HepG2 (cell line): ENCODE measurements at regions not wholly inside any gene's neighbourhood (a gene's known extent, or its start where the extent isn't known, plus 50 kb on each side); places are given as distances from the start of the nearest gene placed in this dataset.

Experiments
- ATAC-seq: fragments of 200-7000 bp; cut with Tn5 transposase; 3 replicates; pipeline ENCODE4 v1.9.1; 2020; ENCODE audit warnings: mild to moderate bottlenecking, moderate library complexity
- BruUV-seq: library from RNA; stranded (reverse); fragments of 400-500 nt; replicated peaks from 2 replicates; lab custom pipeline; 2021; lab: Mats Ljungman, UMichigan
- CTCF ChIA-PET: fragments of 300-600 bp; formaldehyde crosslinking; extraction: SDS; loops from one replicate; lab custom pipeline; 2021; ENCODE audit warnings: low total read pairs, inconsistent platforms, low intra/inter-chr PET ratio; lab: Yijun Ruan, JAX
- POLR2A ChIA-PET: fragments of 350-600 bp; sonication (Branson Sonifier 250); formaldehyde crosslinking; loops from one replicate; lab custom pipeline; 2020; ENCODE audit warnings: antibody characterized with exemption, inconsistent platforms; lab: Yijun Ruan, JAX
- DNase-seq: peaks from one replicate; pipeline ENCODE4 v3.0.0-alpha.2; 2015; ENCODE audit warnings: low spot score
- FAIRE-seq: peaks from 3 replicates; lab custom pipeline; 2011; peaks lifted over from hg19 to GRCh38; lab: Jason Lieb, UNC
- H2AFZ ChIP-seq: one replicate; pipeline ENCODE4 v1.6.1; 2011; ENCODE audit warnings: low read length, inconsistent platforms
- H3K27ac ChIP-seq: fragments of 300-600 bp; 3 replicates; pipeline ENCODE4 v1.8.0; 2011; ENCODE audit warnings: mixed run types, mild to moderate bottlenecking, mixed read lengths, low read length, inconsistent platforms; ENCODE audit not compliant: insufficient read depth; ENCODE audit errors: extremely low read length
- H3K27me3 ChIP-seq, 2 experiments: fragments of 200-600 bp in 1 of 2; 2 replicates in 1 of 2; 3 replicates in 1 of 2; pipeline versions ENCODE4 v1.6.0 to v1.8.0; 2011; ENCODE audit warnings: low read length in 2 of 2, mild to moderate bottlenecking in 2 of 2, moderate library complexity in 2 of 2, inconsistent platforms in 1 of 2; ENCODE audit not compliant: insufficient read depth in 2 of 2, control insufficient read depth in 1 of 2
- H3K36me3 ChIP-seq, 2 experiments: fragments of 200-600 bp in 1 of 2; replicated peaks in 1 of 2; 2 replicates in 1 of 2; 3 replicates in 1 of 2; pipeline versions ENCODE4 v1.5.1 to v1.8.0; 2011; ENCODE audit warnings: low read length in 2 of 2, inconsistent platforms in 1 of 2; ENCODE audit not compliant: insufficient read depth in 2 of 2, control insufficient read depth in 1 of 2
- H3K4me1 ChIP-seq: 2 replicates; pipeline ENCODE4 v1.5.1; 2012; ENCODE audit warnings: low read length, inconsistent platforms; ENCODE audit not compliant: insufficient read depth
- H3K4me2 ChIP-seq: 2 replicates; pipeline ENCODE4 v1.6.0; 2011; ENCODE audit warnings: low read depth, low read length, inconsistent platforms
- H3K4me3 ChIP-seq, 3 experiments: fragments of 200-600 bp in 1 of 3; sonication (generic), shearing (Covaris generic) in 1 of 3; replicated peaks in 1 of 3; 2 replicates each; pipeline ENCODE4 v1.5.1; 2011 to 2016; ENCODE audit warnings: low read length in 3 of 3, inconsistent platforms in 2 of 3, low read depth in 2 of 3, mild to moderate bottlenecking in 2 of 3, control low read depth in 1 of 3, mixed read lengths in 1 of 3; ENCODE audit not compliant: insufficient read depth in 1 of 3
- H3K79me2 ChIP-seq: one replicate; pipeline ENCODE4 v1.6.1; 2011; ENCODE audit warnings: low read length, inconsistent platforms; ENCODE audit not compliant: insufficient read depth
- H3K9ac ChIP-seq: 2 replicates; pipeline ENCODE4 v1.6.0; 2011; ENCODE audit warnings: mild to moderate bottlenecking, low read depth, low read length, inconsistent platforms; ENCODE audit not compliant: insufficient read depth
- H3K9me3 ChIP-seq: 2 replicates; pipeline ENCODE4 v1.5.1; 2012; ENCODE audit warnings: mild to moderate bottlenecking, low read length
- H4K20me1 ChIP-seq: 2 replicates; pipeline ENCODE4 v1.6.0; 2011; ENCODE audit warnings: inconsistent platforms, mild to moderate bottlenecking, low read length, moderate library complexity; ENCODE audit not compliant: insufficient read depth
- ARHGAP35 ChIP-seq: sonication (generic); formaldehyde crosslinking; IDR thresholded peaks from 2 replicates; pipeline ENCODE4 v1.9.0; 2022; ENCODE audit warnings: mild to moderate bottlenecking, inconsistent platforms, moderate library complexity, missing genetic modification reagents, borderline replicate concordance
- BRCA1 ChIP-seq: sonication (generic); formaldehyde crosslinking; IDR thresholded peaks from 2 replicates; pipeline ENCODE4 v1.4.0; 2020; ENCODE audit warnings: missing genetic modification reagents
- CBX2 ChIP-seq, 2 experiments: fragments of 200-600 bp in 1 of 2; sonication (generic); formaldehyde crosslinking in 1 of 2; IDR thresholded peaks; 2 replicates each; pipeline versions ENCODE4 v1.7.0 to v1.8.1; 2018 to 2022; ENCODE audit warnings: low read depth in 2 of 2, low read length in 1 of 2, mild to moderate bottlenecking in 1 of 2, missing genetic modification reagents in 1 of 2
- NR2F6 ChIP-seq, 2 experiments: IDR thresholded peaks; 2 replicates each; pipeline ENCODE4 v1.6.1; 2016; ENCODE audit warnings: antibody characterized with exemption in 1 of 2, mild to moderate bottlenecking in 1 of 2
- RARA ChIP-seq: IDR thresholded peaks from 2 replicates; pipeline ENCODE4 v1.6.1; 2016; ENCODE audit warnings: missing genetic modification reagents, missing compliant biosample characterization
- SALL2 ChIP-seq: sonication (generic); formaldehyde crosslinking; IDR thresholded peaks from 2 replicates; pipeline ENCODE4 v1.8.1; 2023; ENCODE audit warnings: mild to moderate bottlenecking, missing genetic modification reagents, inconsistent platforms
- THAP11 ChIP-seq: IDR thresholded peaks from 2 replicates; pipeline ENCODE4 v1.6.1; 2016; ENCODE audit warnings: missing biosample characterization, missing genetic modification reagents
- YY1 ChIP-seq: IDR thresholded peaks from 2 replicates; pipeline ENCODE4 v1.6.1; 2011; ENCODE audit warnings: low read length, low read depth, moderate library complexity, mild to moderate bottlenecking; ENCODE audit not compliant: insufficient read depth, insufficient replicate concordance
- ZFYVE20 ChIP-seq: sonication (generic); formaldehyde crosslinking; IDR thresholded peaks from 2 replicates; pipeline ENCODE4 v1.8.0; 2023; ENCODE audit warnings: low read depth, mild to moderate bottlenecking, moderate library complexity, missing genetic modification reagents, borderline replicate concordance
- ZNF136 ChIP-seq: sonication (generic); formaldehyde crosslinking; IDR thresholded peaks from 2 replicates; pipeline ENCODE4 v1.8.1; 2022; ENCODE audit warnings: low read depth, mild to moderate bottlenecking, moderate library complexity, missing genetic modification reagents
- ZNF431 ChIP-seq: sonication (generic); formaldehyde crosslinking; IDR thresholded peaks from 2 replicates; pipeline ENCODE4 v1.9.0; 2022; ENCODE audit warnings: missing genetic modification reagents, low read depth, mild to moderate bottlenecking, borderline replicate concordance
- ZNF484 ChIP-seq: sonication (generic); formaldehyde crosslinking; IDR thresholded peaks from 2 replicates; pipeline ENCODE4 v1.5.1; 2020; ENCODE audit warnings: mild to moderate bottlenecking, low read depth, missing genetic modification reagents, borderline replicate concordance
- ZNF530 ChIP-seq: sonication (generic); formaldehyde crosslinking; IDR thresholded peaks from 2 replicates; pipeline ENCODE4 v1.5.0; 2020; ENCODE audit warnings: low read depth, mild to moderate bottlenecking, missing genetic modification reagents
- ZNF75D ChIP-seq: sonication (generic); formaldehyde crosslinking; IDR thresholded peaks from 2 replicates; pipeline ENCODE4 v1.8.1; 2023; ENCODE audit warnings: missing genetic modification reagents, mild to moderate bottlenecking, borderline replicate concordance
- ZNF777 ChIP-seq: sonication (generic); formaldehyde crosslinking; IDR thresholded peaks from 2 replicates; pipeline ENCODE4 v1.4.0; 2020; ENCODE audit warnings: missing genetic modification reagents
- WGBS: methylation state at CpG from one replicate; pipeline ENCODE4 v1.1.6; 2017; ENCODE audit warnings: low lambda C conversion rate; 5-methylcytosine and 5-hydroxymethylcytosine counted together
- in situ Hi-C: cut with HindIII; loops from 2 replicates; pipeline ENCODE4 v1.10.0; 2017; ENCODE audit warnings: low pct_unique_long_range_greater_than_20kb; ENCODE audit not compliant: extremely low pct_ligation_motif_present
- intact Hi-C: fragments of 100-400 bp; cut with micrococcal nuclease; formaldehyde crosslinking; loops from one replicate; pipeline ENCODE4 v1.10.0; 2022; ENCODE audit not compliant: unreplicated experiment
- TF ChIP-seq, protein P1 (sequence below): sonication (generic); formaldehyde crosslinking; IDR thresholded peaks from 2 replicates; pipeline ENCODE4 v1.8.1; 2023; ENCODE audit warnings: missing genetic modification reagents, mild to moderate bottlenecking, borderline replicate concordance
- TF ChIP-seq, protein P2 (sequence below): sonication (generic); formaldehyde crosslinking; IDR thresholded peaks from 2 replicates; pipeline ENCODE4 v1.5.1; 2020; ENCODE audit warnings: mild to moderate bottlenecking, missing genetic modification reagents

DNA sequence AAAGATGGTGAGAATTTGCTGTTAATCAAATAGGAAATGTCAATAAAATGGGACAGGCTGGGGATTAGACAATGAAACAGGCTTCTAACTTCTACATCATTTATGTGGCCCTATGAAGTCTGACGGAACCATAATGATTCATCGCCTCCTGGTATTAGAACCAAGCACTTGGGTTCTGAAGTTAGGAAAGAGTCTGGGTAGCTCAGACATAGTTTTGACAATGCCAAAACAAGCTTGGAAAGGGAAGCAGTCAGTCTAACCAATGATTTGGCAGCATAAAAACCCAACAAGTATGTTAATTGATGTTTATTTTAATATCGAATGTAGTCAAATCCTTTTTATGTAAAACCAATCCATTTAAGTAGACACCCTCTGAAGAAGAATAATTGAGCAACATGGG is 160.8 kb upstream of the RSPO3 start:
- no peak overlapping the region for H3K4me2 ChIP-seq
- in situ Hi-C loops = no loop called here
- no peak for FAIRE-seq
- 19% methylated on average over 3 of the region's 3 CpGs for WGBS
- TF ChIP-seq SALL2 (CRISPR knock-in tag) (no peak), CBX2 (IDR thresholded peaks at IDR 0.05; ENCODE audit: low read depth, low read length) (no peak), CBX2 (CRISPR knock-in tag; IDR thresholded peaks at IDR 0.05; ENCODE audit: low read depth) (no peak), ZFYVE20 (CRISPR knock-in tag) (no peak), BRCA1 (CRISPR knock-in tag) (no peak), YY1 (no peak), ZNF136 (CRISPR knock-in tag) (no peak), ZNF777 (CRISPR knock-in tag) (no peak), ZNF75D (no peak), RARA (CRISPR knock-in tag) (no peak), ARHGAP35 (CRISPR knock-in tag) (no peak)
- H2AFZ ChIP-seq = no peak overlapping the region
- H3K27me3 ChIP-seq = no peaks in the 10 kb centered on the region
- H3K79me2 ChIP-seq = no peaks in the 10 kb centered on the region
- ChIA-PET POLR2A (no interaction called here), CTCF (no interaction called here)
- no peak overlapping the region for H3K9ac ChIP-seq
- intact Hi-C loops = no loop called here
- no peaks in the 10 kb centered on the region for H3K9me3 ChIP-seq
- no peak for ATAC-seq
- H3K4me1 ChIP-seq = no peaks in the 10 kb centered on the region
- no peak for DNase-seq
- no TSS peak for BruUV-seq
- H3K27ac ChIP-seq = no peak overlapping the region
- H4K20me1 ChIP-seq = no peaks in the 10 kb centered on the region
- H3K4me3 ChIP-seq = no peak overlapping the region
- H3K36me3 ChIP-seq = no peaks in the 10 kb centered on the region

DNA sequence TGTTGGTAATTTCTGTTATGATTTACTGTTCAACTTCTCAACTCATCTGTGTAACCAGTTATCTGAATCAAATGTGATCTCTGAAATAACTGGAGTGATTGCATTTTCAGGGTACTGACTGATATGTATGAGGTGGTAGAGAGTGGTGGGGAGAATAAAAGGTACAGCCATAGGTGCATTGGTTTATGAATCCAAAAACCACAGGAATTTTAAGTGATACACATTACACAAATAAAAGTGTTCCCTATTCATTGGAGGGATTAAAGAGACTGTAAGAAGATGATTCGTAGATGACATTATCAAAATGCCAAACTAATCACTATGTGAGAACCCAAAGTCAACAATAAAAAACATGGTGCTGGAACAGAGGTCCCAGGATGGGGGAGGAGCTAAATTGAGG is 158.7 kb upstream of the RSPO3 start:
- intact Hi-C loops (no loop called here), in situ Hi-C loops (no loop called here)
- BruUV-seq = no TSS peak
- Histone ChIP-seq H3K4me2 (no peak overlapping the region), H2AFZ (no peak overlapping the region), H3K9me3 (no peaks in the 10 kb centered on the region), H3K79me2 (no peaks in the 10 kb centered on the region), H4K20me1 (no peaks in the 10 kb centered on the region), H3K4me3 (no peak overlapping the region), H3K36me3 (no peaks in the 10 kb centered on the region), H3K4me1 (no peaks in the 10 kb centered on the region), H3K27me3 (no peaks in the 10 kb centered on the region), H3K9ac (no peak overlapping the region), H3K27ac (no peak overlapping the region)
- FAIRE-seq (no peak), DNase-seq (no peak), ATAC-seq (no peak)
- CTCF ChIA-PET = no interaction called here
- WGBS = 0% methylated on average over 1 of the region's 1 CpG
- POLR2A ChIA-PET = no interaction called here
- TF ChIP-seq ZNF530 (CRISPR knock-in tag) (no peak), THAP11 (CRISPR knock-in tag) (no peak), ZNF484 (CRISPR knock-in tag) (no peak), ZNF431 (no peak), NR2F6 (IDR thresholded peaks at IDR 0.05) (no peak), NR2F6 (CRISPR knock-in tag; IDR thresholded peaks at IDR 0.05) (no peak), ARHGAP35 (CRISPR knock-in tag) (no peak)
- TF ChIP-seq, protein P1, sequence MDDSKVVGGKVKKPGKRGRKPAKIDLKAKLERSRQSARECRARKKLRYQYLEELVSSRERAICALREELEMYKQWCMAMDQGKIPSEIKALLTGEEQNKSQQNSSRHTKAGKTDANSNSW (CRISPR knock-in tag) = no peak
- TF ChIP-seq, protein P2, sequence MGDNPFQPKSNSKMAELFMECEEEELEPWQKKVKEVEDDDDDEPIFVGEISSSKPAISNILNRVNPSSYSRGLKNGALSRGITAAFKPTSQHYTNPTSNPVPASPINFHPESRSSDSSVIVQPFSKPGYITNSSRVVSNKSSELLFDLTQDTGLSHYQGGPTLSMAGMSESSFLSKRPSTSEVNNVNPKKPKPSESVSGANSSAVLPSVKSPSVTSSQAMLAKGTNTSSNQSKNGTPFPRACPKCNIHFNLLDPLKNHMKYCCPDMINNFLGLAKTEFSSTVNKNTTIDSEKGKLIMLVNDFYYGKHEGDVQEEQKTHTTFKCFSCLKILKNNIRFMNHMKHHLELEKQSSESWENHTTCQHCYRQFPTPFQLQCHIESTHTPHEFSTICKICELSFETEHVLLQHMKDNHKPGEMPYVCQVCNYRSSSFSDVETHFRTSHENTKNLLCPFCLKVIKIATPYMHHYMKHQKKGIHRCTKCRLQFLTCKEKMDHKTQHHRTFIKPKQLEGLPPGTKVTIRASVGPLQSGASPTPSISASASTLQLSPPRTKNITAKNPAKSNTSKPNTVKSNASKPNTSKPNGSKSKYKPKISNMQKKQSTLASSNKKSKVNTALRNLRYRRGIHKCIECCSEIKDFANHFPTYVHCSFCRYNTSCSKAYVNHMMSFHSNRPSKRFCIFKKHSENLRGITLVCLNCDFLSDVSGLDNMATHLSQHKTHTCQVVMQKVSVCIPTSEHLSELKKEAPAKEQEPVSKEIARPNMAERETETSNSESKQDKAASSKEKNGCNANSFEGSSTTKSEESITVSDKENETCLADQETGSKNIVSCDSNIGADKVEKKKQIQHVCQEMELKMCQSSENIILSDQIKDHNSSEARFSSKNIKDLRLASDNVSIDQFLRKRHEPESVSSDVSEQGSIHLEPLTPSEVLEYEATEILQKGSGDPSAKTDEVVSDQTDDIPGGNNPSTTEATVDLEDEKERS (CRISPR knock-in tag) = no peak
